ENCODE measurements at regions not wholly inside any gene's neighbourhood (a gene's known extent, or its start where the extent isn't known, plus 50 kb on each side); places are given as distances from the start of the nearest gene placed in this dataset.

DNA sequence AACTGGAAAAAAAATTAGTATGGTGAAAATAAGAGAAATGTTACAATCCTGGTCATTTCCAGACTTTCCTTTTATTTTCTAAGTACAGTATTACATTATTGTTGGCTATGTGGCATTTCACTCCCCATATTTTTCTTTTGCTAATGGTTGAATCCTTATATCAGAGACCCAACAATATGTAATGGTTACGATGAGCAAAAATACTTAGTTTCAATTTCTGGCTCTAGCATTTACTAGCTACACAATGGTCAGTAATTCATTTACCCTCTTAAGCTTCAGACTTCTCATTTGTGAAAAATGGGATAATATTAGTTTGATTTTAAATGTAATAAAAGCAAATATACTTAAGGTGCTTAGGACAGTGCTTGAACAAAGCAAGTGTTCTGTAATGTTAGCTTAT is 942.9 kb upstream of the PABPC4L start:
- Mint-ChIP-seq H3K36me3 (ENCODE audit: low read depth) (no peaks in the 10 kb centered on the region), H3K4me1 (no peaks in the 10 kb centered on the region), H3K9me3 (no peaks in the 10 kb centered on the region), H3K27ac (no peak overlapping the region), H3K27me3 (ENCODE audit: insufficient read depth, low read depth, poor library complexity) (peaks cover 1% of the 10 kb centered on the region), H3K4me3 (no peak overlapping the region)
- no peaks in the 10 kb centered on the region for H3K36me3 ChIP-seq (ENCODE audit: insufficient read depth)
- H3K27me3 ChIP-seq (ENCODE audit: insufficient read depth): no peaks in the 10 kb centered on the region
- no peaks in the 10 kb centered on the region for H3K79me2 ChIP-seq (replicated peaks; ENCODE audit: insufficient read depth)
- H4K20me1 ChIP-seq (replicated peaks; ENCODE audit: insufficient read depth): no peaks in the 10 kb centered on the region
- H3K4me2 ChIP-seq: no peak overlapping the region
- ATAC-seq (no peak), DNase-seq (ENCODE audit: low spot score) (no peak)
- H2AFZ ChIP-seq: no peak overlapping the region
- H3F3A ChIP-seq (replicated peaks; ENCODE audit: low read depth): no peaks in the 10 kb centered on the region
- TF ChIP-seq, protein P1, sequence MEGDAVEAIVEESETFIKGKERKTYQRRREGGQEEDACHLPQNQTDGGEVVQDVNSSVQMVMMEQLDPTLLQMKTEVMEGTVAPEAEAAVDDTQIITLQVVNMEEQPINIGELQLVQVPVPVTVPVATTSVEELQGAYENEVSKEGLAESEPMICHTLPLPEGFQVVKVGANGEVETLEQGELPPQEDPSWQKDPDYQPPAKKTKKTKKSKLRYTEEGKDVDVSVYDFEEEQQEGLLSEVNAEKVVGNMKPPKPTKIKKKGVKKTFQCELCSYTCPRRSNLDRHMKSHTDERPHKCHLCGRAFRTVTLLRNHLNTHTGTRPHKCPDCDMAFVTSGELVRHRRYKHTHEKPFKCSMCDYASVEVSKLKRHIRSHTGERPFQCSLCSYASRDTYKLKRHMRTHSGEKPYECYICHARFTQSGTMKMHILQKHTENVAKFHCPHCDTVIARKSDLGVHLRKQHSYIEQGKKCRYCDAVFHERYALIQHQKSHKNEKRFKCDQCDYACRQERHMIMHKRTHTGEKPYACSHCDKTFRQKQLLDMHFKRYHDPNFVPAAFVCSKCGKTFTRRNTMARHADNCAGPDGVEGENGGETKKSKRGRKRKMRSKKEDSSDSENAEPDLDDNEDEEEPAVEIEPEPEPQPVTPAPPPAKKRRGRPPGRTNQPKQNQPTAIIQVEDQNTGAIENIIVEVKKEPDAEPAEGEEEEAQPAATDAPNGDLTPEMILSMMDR (conservative IDR thresholded peaks at IDR 0.05; ENCODE audit: low read depth in 2 of 2): no peak
- no peak for TF ChIP-seq POLR2AphosphoS5 (IDR thresholded peaks at IDR 0.05; ENCODE audit: low read depth)
- TF ChIP-seq STAT1 (IDR thresholded peaks at IDR 0.05; ENCODE audit: unreplicated experiment): no peak
- no peak for TF ChIP-seq EZH2phosphoT487 (IDR thresholded peaks at IDR 0.05; ENCODE audit: unreplicated experiment)
- TF ChIP-seq, protein P2, sequence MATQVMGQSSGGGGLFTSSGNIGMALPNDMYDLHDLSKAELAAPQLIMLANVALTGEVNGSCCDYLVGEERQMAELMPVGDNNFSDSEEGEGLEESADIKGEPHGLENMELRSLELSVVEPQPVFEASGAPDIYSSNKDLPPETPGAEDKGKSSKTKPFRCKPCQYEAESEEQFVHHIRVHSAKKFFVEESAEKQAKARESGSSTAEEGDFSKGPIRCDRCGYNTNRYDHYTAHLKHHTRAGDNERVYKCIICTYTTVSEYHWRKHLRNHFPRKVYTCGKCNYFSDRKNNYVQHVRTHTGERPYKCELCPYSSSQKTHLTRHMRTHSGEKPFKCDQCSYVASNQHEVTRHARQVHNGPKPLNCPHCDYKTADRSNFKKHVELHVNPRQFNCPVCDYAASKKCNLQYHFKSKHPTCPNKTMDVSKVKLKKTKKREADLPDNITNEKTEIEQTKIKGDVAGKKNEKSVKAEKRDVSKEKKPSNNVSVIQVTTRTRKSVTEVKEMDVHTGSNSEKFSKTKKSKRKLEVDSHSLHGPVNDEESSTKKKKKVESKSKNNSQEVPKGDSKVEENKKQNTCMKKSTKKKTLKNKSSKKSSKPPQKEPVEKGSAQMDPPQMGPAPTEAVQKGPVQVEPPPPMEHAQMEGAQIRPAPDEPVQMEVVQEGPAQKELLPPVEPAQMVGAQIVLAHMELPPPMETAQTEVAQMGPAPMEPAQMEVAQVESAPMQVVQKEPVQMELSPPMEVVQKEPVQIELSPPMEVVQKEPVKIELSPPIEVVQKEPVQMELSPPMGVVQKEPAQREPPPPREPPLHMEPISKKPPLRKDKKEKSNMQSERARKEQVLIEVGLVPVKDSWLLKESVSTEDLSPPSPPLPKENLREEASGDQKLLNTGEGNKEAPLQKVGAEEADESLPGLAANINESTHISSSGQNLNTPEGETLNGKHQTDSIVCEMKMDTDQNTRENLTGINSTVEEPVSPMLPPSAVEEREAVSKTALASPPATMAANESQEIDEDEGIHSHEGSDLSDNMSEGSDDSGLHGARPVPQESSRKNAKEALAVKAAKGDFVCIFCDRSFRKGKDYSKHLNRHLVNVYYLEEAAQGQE (IDR thresholded peaks at IDR 0.05; ENCODE audit: unreplicated experiment): no peak
- no peak for TF ChIP-seq NANOG (IDR thresholded peaks at IDR 0.05; ENCODE audit: borderline replicate concordance)
- TF ChIP-seq CREB1 (CRISPR knock-in tag; IDR thresholded peaks at IDR 0.05; ENCODE audit: low read depth): no peak
- TF ChIP-seq ZNF114 (CRISPR knock-in tag; IDR thresholded peaks at IDR 0.05): no peak
- TF ChIP-seq, protein P3, sequence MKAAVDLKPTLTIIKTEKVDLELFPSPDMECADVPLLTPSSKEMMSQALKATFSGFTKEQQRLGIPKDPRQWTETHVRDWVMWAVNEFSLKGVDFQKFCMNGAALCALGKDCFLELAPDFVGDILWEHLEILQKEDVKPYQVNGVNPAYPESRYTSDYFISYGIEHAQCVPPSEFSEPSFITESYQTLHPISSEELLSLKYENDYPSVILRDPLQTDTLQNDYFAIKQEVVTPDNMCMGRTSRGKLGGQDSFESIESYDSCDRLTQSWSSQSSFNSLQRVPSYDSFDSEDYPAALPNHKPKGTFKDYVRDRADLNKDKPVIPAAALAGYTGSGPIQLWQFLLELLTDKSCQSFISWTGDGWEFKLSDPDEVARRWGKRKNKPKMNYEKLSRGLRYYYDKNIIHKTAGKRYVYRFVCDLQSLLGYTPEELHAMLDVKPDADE (IDR thresholded peaks at IDR 0.05): no peak
- no peak for TF ChIP-seq JUNB (IDR thresholded peaks at IDR 0.05; ENCODE audit: unreplicated experiment)
- H3K9me2 ChIP-seq (ENCODE audit: insufficient read depth): no peaks in the 10 kb centered on the region
- no peak overlapping the region for H3K27ac ChIP-seq (ENCODE audit: low read depth)
- H3K4me1 ChIP-seq (ENCODE audit: insufficient read depth): no peaks in the 10 kb centered on the region
- H3K4me3 ChIP-seq: no peak overlapping the region

DNA sequence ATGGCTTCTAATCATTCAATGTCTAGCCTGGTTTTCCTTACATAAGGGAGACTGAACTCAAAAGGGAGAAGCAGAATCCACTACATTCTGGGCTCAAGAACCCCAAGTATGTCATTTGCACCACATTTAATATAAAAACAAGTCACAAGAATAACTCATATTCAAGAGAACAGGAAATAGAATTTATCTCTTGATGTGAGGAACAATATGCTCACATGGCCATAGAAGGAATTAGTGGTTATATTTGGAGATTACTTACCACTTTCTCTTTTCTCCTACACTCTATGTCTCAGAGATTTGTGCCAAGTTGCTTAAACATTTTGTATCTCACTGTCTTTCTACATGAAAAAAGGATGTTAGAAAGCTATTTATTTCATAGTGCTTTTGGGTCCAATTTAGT is 922.6 kb upstream of the PABPC4L start:
- Histone ChIP-seq H3K4me1 (ENCODE audit: insufficient read depth) (no peaks in the 10 kb centered on the region), H3K79me2 (replicated peaks; ENCODE audit: insufficient read depth) (no peaks in the 10 kb centered on the region), H3K4me2 (no peak overlapping the region), H4K20me1 (replicated peaks; ENCODE audit: insufficient read depth) (no peaks in the 10 kb centered on the region), H3K9me2 (ENCODE audit: insufficient read depth) (no peaks in the 10 kb centered on the region), H3K27ac (ENCODE audit: low read depth) (no peak overlapping the region), H3K36me3 (ENCODE audit: insufficient read depth) (no peaks in the 10 kb centered on the region), H2AFZ (no peak overlapping the region), H3K4me3 (no peak overlapping the region), H3K27me3 (ENCODE audit: insufficient read depth) (no peaks in the 10 kb centered on the region), H3F3A (replicated peaks; ENCODE audit: low read depth) (no peaks in the 10 kb centered on the region)
- Mint-ChIP-seq H3K9me3 (no peaks in the 10 kb centered on the region), H3K36me3 (ENCODE audit: low read depth) (no peaks in the 10 kb centered on the region), H3K4me3 (no peak overlapping the region), H3K27ac (no peak overlapping the region), H3K27me3 (ENCODE audit: insufficient read depth, low read depth, poor library complexity) (peaks cover 2% of the 10 kb centered on the region), H3K4me1 (peaks cover 4% of the 10 kb centered on the region; the same call in 2 of the 3 replicates)
- ATAC-seq (no peak), DNase-seq (ENCODE audit: low spot score) (no peak)
- TF ChIP-seq CREB1 (CRISPR knock-in tag; IDR thresholded peaks at IDR 0.05; ENCODE audit: low read depth) (no peak), JUNB (IDR thresholded peaks at IDR 0.05; ENCODE audit: unreplicated experiment) (no peak), ZNF114 (CRISPR knock-in tag; IDR thresholded peaks at IDR 0.05) (no peak)
- TF ChIP-seq, protein P3 (IDR thresholded peaks at IDR 0.05): no peak
